GM18873 (cell line): ENCODE measurements at regions not wholly inside any gene's neighbourhood (a gene's known extent, or its start where the extent isn't known, plus 50 kb on each side); places are given as distances from the start of the nearest gene placed in this dataset.
"Not testable (repeated sequence)": the region's sequence is repeated elsewhere in the genome, so short reads cannot be mapped to it uniquely, and the experiment has no call there.

Source experiments
- ATAC-seq: cut with Tn5 transposase; IDR thresholded peaks from one replicate; pipeline ENCODE4 v1.9.1; 2021; ENCODE audit warnings: mild to moderate bottlenecking, moderate library complexity, moderate number of reproducible peaks; ENCODE audit not compliant: unreplicated experiment, low FRiP score

DNA sequence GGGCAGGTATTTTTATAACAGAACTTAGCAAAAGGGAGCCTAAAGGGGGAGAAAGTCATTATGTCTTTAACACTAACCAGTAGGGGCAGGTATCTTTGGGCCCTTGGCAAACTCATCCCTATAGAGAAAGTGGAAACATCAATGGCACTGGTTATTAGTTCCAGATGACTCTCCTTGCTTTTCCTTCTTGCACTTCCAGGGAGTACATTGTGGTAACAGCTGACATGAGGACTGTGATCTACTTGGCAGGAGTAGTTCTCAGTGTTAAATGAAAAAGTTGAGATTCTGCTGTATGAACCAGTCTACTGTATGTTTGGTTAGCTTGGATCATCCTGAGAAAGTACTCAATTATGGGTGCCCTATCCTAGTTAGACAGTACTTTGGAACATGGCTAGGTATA, 93.6 kb downstream of the ATXN3L start:
- no peak for ATAC-seq

DNA sequence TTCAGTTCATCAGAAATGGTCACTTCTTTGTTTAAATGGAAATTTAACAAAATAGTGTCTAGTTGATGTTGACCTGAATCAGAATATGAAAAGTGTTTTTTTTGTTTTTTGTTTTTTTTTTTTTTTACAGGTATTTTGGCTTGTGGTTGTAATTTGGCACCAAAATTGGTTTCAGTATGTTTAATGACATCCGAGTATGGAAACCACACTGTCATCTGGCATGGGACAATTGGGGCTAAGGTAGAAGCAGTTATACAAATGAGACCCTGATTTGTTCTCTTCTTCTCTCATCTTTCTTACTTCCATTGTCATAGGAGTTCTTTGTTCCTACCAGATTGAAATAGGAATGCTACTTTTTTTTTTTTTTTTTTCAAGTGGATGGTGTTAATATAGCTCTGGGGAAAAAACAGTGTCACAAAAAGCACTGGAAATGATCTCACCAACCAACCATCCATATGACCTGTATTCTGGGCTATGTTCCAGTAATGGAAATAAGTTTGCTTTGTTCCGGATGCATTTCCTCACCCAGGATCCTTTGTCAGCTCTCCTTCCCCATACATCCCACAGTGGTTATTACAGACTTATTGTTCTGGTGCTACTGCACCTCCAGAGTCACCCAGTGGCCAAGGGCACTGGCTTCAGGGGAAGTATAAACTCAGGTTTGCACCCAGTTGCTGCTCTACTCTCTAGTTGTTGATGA, 95.8 kb downstream of the ATXN3L start:
- no peak for ATAC-seq

DNA sequence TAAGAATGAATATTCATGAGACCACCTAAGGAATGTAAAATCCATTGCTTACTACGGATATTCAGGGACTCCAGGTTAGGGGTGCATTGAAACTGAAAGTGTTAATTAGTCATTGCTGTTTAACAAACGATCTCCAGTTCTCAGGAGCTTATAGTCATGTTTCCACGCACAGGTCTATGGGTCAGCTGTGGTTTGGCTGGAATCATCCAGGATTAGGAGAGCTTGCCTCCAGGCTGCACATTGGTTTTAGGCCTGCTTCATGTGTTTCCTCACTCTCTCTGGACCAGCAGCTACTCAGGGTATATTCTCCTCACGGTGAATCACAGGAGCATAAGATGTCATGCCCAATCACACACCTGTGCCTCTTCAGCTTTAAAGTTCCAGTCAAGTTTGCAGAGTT, 98.9 kb downstream of the ATXN3L start:
- no peak for ATAC-seq

DNA sequence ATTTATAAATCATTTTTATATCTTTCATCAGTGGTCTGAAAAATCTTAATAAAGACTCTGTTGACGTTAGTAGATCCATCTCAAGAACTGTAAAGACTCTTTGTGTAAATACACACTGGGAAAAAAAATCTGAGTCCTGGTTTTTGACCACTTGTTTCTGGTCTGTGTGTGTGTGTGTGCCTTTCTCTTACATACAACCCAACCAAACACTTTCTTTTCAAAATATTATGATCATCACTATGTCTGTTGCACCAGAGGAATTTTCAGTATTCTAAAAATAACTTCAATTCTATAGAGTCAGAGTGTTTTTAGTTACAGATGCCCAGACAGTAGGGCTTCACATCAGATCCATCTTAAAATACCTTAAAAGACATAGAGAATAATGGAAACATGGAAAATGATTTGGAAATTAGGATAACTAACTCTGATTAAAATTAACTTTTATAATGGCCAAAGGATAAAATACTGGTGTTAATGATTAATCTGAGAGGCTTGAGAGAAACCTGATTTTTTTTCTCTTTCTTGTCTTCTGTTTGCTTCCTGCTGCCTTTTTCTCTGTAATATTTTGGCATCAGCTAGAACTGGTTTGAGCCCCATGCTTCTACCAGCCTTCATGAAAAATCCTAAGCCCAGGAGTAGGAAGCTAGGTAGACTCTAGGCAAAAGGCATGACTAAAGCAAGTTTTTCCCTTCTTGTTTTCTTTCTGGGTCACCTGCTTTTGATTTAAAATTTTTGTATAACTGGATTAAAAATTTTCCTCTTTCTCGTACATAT, 99.7 kb downstream of the ATXN3L start:
- no peak for ATAC-seq

DNA sequence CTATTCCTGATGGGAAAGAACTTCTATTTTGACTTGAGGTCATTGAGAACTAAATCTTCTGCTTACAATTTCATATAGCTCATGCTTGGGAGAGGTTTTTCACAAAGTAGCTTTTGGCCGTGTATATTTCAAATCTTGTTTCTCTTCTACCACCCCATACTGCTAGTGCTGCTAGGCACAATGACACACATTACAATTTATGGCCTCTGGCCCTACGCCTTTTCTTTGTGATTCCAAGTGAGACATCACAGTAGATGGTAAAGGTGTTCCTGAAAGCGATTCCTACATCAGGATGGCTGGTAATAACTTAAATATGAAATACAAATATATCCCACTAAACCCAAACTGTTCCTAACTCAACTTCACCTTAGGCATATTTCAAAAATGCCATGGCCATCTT, 101.1 kb downstream of the ATXN3L start:
- ATAC-seq = no peak

DNA sequence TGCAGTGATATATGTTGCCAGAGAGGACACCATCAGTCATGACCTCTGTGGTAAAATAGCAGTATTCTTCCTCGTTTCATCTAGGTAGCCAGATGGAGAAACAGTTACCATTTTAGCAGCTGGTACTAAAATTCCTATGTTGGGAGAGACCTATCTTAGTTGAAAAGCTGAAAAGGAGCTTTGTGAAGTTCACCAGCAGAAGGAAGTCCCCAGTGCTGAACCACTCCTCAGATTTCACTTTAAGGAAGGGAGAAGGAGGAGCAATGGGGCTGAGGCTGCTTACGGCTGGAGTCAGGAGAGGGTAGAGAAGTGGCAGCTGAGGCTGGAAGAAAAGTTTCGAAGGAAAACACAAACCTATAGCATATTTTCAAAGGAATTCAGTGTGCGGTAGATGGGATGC, 103.7 kb downstream of the ATXN3L start:
- ATAC-seq = no peak

DNA sequence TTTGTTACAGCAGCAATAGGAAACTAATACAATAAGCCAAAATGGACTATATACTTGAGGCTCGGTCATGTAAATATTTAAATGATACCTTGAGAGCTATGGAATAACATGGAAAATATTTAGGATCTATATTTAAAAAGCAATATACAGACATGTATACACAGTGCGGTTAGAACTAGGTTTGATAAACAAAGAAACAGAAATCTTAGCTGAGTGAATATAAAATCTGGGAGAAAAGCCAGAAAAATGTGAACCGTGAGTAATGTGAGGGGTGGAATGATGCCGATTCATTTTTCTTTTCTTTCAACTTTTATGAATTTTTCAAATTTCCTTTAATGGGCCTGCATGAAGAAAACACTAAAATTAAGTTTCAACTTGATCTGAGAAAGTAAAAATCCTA, 104.1 kb downstream of the ATXN3L start:
- ATAC-seq = no peak

DNA sequence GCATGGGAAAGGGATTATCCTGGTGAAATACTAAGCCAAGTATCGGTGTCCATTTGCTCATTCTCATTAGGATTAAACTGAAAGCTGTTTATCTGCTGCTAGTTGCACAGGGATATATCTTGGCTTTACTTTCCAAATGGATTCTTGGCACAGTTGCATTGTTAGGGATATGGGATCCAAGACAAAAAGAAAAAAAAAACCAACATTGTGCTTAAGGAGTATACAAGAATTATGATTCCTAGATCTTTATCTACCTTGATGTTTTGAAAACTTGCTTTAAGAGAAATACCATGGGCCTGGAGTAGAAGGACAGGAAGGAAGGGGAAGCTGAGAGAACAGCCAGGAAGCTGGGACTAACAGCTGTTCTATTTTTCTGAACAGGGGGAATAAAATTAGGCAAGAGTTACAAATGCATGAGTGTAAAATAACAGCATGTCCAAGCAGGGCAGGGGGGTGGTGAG, 107.6 kb downstream of the ATXN3L start:
- ATAC-seq = no peak

DNA sequence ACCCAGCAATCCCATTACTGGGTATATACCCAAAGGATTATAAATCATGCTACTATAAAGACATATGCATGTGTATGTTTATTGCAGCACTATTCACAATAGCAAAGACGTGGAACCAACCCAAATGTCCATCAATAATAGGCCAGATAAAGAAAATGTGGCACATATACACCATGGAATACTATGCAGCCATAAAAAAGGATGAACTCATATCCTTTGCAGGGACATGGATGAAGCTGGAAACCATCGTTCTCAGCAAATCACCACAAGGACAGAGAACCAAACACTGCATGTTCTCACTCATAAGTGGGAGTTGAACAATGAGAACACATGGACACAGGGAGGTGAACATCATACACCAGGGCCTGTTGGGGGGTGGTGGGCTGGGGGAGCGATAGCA, 109.7 kb downstream of the ATXN3L start:
- ATAC-seq = not testable (repeated sequence)

DNA sequence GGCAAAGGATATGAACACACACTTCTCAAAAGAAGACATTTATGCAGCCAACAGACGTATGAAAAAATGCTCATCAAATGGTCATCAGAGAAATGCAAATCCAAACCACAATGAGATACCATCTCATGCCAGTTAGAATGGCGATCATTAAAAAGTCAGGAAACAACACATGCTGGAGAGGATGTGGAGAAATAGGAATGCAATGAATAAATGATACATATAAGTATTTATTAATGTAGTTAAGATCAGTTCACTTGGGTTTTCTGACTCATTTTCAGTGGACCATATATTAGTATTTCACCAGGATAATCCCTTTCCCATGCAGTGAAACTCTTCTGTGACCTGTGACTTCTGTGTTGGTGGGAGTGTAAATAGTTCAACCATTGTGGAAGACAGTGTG, 110.1 kb downstream of the ATXN3L start:
- ATAC-seq = not testable (repeated sequence)

DNA sequence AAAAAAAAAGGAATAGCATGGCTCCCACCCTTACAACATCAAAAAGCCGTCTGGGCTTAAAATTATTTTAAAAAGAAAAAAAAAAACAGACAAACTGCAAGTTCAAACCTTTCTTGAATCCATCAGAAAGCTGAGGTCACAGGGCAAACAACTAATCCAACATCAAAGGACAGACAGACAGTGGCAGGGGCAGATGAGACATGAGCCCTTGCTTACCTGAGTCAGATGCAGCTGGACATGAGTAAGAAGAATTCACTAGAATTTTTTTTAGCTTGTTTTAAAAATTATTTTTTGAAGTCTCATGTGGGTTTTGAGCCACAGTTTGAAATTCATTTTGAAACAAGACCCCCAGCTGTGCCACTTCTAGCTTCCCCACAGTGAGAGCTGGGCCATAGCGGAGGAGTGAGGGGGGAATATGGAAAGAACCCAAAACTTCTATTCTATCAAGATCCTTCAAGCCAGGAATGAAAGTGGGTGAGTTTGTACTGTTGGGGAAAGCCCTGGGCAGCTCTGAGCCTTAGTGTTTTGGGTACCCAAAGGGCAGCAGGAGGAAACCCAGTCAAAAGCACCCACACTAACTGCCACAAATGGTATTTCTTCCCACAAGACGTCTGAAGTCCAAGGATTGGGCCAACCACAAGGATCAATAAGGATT, 111.4 kb downstream of the ATXN3L start:
- no peak for ATAC-seq

DNA sequence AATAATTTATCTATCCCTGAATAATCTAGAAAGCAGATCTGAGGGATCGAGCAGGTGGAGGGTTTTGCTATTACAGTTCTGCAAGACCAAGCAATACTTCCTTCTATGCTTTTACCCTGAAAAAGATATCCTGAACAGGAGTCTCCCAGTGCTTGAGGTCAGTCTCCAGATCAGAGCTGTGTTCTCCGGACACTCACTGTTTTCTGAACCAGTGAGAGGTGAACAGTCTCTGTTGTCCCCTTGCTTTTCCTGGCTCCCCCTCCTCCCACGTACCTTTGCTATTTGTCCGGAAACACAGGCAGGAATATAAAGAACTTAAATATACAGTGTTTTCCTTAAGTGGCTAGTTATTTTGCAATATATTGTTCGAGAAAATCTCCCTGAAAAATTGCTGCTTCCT, 116.6 kb downstream of the ATXN3L start:
- ATAC-seq = no peak

DNA sequence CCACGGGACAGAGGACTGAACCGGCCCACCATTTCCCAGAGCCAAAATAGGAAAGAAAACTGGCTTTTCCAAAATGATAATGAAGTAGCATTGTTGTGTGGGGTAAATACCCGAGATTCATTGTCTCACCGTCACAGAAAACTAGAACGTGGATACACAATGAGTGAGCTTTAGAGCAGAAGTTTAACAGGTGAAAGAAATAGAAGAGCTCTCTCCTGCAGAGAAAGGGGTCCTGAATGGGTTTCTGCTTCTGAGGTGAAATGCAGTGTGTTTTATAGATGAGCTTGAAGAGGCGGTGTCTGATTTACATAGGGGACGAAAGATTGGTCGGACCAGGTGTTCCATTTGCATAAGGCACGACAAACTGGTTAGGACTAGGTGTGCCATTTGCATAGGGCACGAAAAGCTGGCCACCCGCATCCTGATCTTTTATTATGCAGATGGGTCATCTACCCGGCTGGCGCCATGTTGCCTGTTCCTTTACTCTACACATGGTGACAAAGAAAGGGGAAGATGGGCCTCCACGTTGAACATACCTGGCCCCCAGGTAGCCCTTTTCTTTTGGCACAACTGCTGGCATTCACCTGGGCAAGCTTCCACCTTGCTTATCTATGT, 118.1 kb downstream of the ATXN3L start:
- ATAC-seq = no peak

DNA sequence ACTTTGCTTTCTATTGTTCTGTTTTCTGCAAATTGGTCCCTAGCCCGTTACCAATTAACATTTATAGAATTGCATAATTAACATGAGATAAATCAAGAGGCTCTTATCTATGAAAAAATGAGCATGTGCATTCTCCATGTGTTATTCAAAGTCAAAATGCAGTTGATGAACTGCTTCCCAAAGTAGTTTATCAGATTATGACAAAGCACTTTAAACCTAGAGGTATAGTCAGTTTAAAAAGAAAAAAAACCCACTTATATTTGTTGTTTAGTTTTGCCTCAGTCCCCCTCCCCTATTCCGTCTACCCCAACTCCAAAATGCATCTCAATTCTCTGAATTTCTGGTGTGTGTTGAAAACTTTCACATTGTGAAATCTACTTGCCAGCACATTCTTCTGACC, 119.5 kb downstream of the ATXN3L start:
- ATAC-seq = no peak

DNA sequence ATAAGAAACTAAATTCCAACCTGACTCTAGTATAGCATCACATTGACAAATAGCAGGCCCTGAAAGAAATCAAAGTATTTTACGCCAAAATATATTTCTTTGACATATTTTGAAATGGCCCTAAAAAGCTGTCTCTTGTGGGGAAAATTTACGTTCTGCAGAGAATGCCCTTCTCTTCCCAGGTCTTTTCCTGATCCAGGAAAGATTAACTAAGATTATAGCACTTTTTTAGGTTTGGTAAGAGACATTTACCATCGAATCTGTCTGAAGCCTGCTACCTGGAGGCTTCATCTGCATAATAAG, 121.1 kb downstream of the ATXN3L start:
- no peak for ATAC-seq

DNA sequence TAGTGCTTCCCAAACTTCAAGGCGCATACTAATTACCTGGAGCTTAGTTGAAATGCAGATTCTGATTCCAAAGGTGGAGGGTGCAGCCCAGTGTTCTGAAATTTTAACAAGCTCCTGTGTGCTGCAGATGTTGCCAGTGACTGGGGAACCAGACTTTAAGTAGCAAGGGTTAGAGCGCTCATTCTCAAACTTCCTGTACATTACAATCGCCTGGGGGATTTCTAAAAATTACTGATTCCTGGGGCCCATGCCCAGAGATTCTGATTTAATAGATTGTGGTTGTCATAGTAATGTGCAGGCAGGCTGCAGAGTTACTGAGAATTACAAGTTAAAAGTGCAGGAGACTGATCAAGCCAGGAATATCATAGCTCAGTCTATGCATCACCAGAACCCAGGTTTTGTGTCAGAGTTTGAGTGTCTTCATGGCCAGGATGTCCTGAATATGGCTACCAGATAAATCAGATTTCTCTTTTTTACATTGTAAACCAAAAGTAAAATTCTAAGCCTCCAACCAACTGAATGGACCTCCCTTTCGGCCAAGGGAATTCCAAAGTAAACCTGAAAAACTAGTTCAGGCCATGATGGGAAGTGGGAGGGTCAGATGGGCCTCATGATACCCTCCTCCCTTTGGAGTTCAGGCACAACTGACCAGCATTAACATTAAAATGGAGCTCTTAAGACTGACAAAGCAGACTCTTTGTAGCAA, 121.6 kb downstream of the ATXN3L start:
- ATAC-seq = no peak

DNA sequence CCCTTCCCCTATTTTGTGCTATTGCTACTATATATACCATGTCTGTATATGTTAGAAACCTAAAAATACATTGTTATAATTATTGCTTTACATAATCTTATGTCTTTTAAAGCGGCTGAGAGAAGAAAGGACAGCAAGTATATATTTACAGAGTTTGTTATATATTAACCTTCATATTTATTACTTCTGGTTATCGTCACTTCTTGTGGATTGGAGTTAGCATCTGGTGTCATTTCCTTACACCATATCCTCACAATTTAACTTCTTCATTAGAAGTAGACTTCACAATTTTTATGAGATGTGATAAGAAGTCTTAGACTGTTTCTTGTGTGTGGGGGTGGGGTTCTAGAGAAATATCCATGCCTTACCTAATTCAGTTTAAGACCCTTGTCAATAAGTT, 123.1 kb downstream of the ATXN3L start:
- ATAC-seq = no peak

DNA sequence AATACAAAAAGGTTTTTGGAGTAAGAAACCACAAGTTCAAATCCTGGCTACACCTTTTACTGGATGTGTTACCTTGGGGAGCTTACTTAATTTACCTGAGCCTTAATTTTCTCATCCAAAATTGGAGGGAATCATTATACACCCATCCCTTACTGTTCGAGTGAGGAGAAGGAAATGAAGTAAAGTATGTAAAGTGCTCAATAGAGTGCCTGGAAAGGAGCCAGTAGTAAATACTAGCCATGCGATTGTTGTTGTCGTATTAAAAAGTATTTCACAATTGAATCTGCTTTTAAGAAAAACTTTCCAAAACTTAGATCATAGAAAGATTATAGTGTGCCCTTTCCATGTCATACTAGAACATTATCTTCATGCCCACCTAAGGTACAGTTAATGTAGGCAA, 124.5 kb downstream of the ATXN3L start:
- ATAC-seq = no peak

DNA sequence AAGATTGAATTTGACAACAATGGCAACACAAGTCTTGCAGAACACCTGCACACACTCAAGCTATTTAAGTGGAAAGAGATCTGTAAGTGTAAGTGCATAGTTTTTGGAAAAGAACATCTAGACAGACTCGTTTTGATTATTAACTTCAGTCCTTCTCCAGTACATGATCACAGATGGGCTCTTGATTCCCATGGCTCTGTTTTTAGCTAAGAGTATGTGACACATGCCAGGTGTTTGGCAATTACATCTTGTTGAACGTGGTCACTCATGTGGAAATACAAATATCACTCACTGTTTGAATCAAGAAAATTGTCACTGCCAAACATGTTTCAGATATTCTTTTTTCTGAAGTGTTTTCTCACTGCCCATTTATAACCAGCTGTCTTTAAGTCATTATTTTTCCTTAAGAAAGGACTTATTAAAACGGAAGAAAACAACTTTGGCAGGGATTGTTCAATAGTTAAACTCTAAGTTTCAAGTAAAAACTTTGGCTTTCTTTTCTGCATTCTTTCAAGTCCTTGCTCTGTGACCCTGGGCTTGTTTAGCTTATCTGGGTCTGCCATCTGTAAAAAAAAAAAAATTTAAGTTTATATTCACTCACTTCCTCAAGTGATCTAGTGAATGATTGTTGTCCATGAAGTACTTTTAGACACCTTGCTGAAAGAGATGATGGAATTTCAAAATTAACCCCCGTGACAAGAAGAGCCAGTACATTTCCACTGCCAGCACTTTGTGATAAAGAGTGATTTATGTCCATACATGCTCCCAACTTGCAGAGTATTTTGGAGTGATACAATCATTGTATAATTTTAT, 125.4 kb downstream of the ATXN3L start:
- ATAC-seq = no peak

DNA sequence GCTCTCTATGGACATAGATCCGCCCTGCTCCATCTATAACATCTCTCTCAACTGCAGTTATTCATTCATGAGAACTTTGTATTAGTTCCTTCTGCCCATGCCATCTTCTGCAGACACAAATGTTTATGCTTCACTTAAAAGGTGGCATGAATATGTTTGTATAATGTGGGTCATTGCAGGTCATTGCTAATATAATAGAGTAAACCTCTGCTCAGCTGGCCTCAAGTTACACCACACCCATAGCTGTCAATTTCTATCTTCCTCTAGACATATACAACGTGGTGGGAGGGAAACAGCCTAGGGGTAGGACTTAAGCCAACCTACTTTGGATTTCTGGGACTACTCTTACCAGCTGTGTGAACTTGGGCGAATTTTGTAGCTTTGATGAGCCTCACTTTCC, 129.8 kb downstream of the ATXN3L start:
- ATAC-seq = no peak
